Endothelial cell of umbilical vein (primary cell): ENCODE measurements at regions not wholly inside any gene's neighbourhood (a gene's known extent, or its start where the extent isn't known, plus 50 kb on each side); places are given as distances from the start of the nearest gene placed in this dataset.

ENCODE experiments used
- BruUV-seq: library from RNA; stranded (reverse); fragments of 400-500 nt; replicated peaks from 2 replicates; lab custom pipeline; 2021; lab: Mats Ljungman, UMichigan
- CTCF ChIA-PET: fragments of 300-600, 350-600 bp; sonication (Branson Sonifier 250); formaldehyde crosslinking; loops from one replicate; lab custom pipeline; 2021; ENCODE audit warnings: antibody characterized with exemption, inconsistent platforms; lab: Charles Lee
- POLR2A ChIA-PET: fragments of 300-600, 350-600 bp; sonication (Branson Sonifier 250); formaldehyde crosslinking; loops from one replicate; lab custom pipeline; 2021; ENCODE audit warnings: antibody characterized with exemption, inconsistent platforms; lab: Charles Lee
- DNase-seq: peaks from one replicate; pipeline ENCODE4 v3.0.0-alpha.2; 2011; ENCODE audit warnings: low read depth, low spot score
- FAIRE-seq: peaks from 2 replicates; lab custom pipeline; 2011; peaks lifted over from hg19 to GRCh38; lab: Jason Lieb, UNC
- H2AFZ ChIP-seq: 2 replicates; pipeline ENCODE4 v1.6.0; 2012; ENCODE audit warnings: low read depth, low read length, control low read depth, inconsistent platforms
- H3K27ac ChIP-seq: 2 replicates; pipeline ENCODE4 v1.5.1; 2011; ENCODE audit warnings: low read depth, mild to moderate bottlenecking, control low read depth, low read length, moderate library complexity; ENCODE audit not compliant: insufficient read depth
- H3K27me3 ChIP-seq, 2 experiments: 2 replicates each; pipeline versions ENCODE4 v1.6.0 to v1.6.1; 2011; ENCODE audit warnings: low read length in 2 of 2, mixed read lengths in 1 of 2; ENCODE audit not compliant: control insufficient read depth in 2 of 2, insufficient read depth in 2 of 2
- H3K36me3 ChIP-seq, 2 experiments: 2 replicates in 1 of 2; 3 replicates in 1 of 2; pipeline ENCODE4 v1.5.1; 2011; ENCODE audit warnings: low read length in 2 of 2, mild to moderate bottlenecking in 1 of 2, moderate library complexity in 1 of 2; ENCODE audit not compliant: control insufficient read depth in 2 of 2, insufficient read depth in 2 of 2; ENCODE audit errors: extremely low read depth in 1 of 2
- H3K4me1 ChIP-seq: 3 replicates; pipeline ENCODE4 v1.5.1; 2011; ENCODE audit warnings: mild to moderate bottlenecking, low read length; ENCODE audit not compliant: control insufficient read depth, insufficient read depth; ENCODE audit errors: extremely low read depth
- H3K4me2 ChIP-seq: 2 replicates; pipeline ENCODE4 v1.6.1; 2011; ENCODE audit warnings: low read length, control low read depth, mixed read lengths; ENCODE audit not compliant: insufficient read depth
- H3K4me3 ChIP-seq, 3 experiments: fragments of 200-600 bp in 1 of 3; sonication (generic), shearing (Covaris generic) in 1 of 3; replicated peaks in 1 of 3; 2 replicates each; pipeline ENCODE4 v1.5.1; 2011 to 2016; ENCODE audit warnings: control low read depth in 3 of 3, low read length in 3 of 3, mild to moderate bottlenecking in 2 of 3, inconsistent platforms in 1 of 3, low read depth in 1 of 3, moderate library complexity in 1 of 3; ENCODE audit not compliant: insufficient read depth in 1 of 3
- H3K79me2 ChIP-seq: 2 replicates; pipeline ENCODE4 v1.6.0; 2012; ENCODE audit warnings: low read length, inconsistent platforms; ENCODE audit not compliant: control insufficient read depth, insufficient read depth
- H3K9ac ChIP-seq: replicated peaks from 2 replicates; pipeline ENCODE3; 2011; ENCODE audit warnings: low read length, control low read depth; ENCODE audit not compliant: insufficient read depth; ENCODE audit errors: extremely low read depth
- H3K9me1 ChIP-seq: replicated peaks from 3 replicates; pipeline ENCODE4 v1.6.0; 2011; ENCODE audit warnings: mild to moderate bottlenecking, low read length; ENCODE audit not compliant: control insufficient read depth, insufficient read depth; ENCODE audit errors: extremely low read depth
- H3K9me3 ChIP-seq: replicated peaks from 2 replicates; pipeline ENCODE4 v1.5.1; 2012; ENCODE audit warnings: low read length, inconsistent platforms; ENCODE audit not compliant: control insufficient read depth, insufficient read depth
- H4K20me1 ChIP-seq: replicated peaks from 2 replicates; pipeline ENCODE3; 2011; ENCODE audit warnings: mild to moderate bottlenecking, low read length; ENCODE audit not compliant: control insufficient read depth, insufficient read depth; ENCODE audit errors: extremely low read depth
- CTCF ChIP-seq, 2 donors: IDR thresholded peaks; 1 replicate in 1 of 2; 2 replicates in 1 of 2; pipeline ENCODE4 v1.5.1; 2011; ENCODE audit warnings: low read length in 2 of 2, mild to moderate bottlenecking in 2 of 2, moderate library complexity in 2 of 2, control low read depth in 1 of 2, inconsistent platforms in 1 of 2, low read depth in 1 of 2; ENCODE audit not compliant: insufficient read depth in 1 of 2; ENCODE audit errors: extremely low read depth in 1 of 2
- EZH2 ChIP-seq: IDR thresholded peaks from 2 replicates; pipeline ENCODE4 v1.6.1; 2012; ENCODE audit warnings: borderline replicate concordance, low read depth, mild to moderate bottlenecking, moderate library complexity, low read length, inconsistent platforms; ENCODE audit not compliant: severe bottlenecking
- FOS ChIP-seq: IDR thresholded peaks from 2 replicates; pipeline ENCODE4 v1.6.1; 2011; ENCODE audit warnings: mild to moderate bottlenecking, low read length, moderate library complexity, borderline replicate concordance; ENCODE audit not compliant: insufficient read depth
- GATA2 ChIP-seq: IDR thresholded peaks from 2 replicates; pipeline ENCODE4 v1.7.0; 2011; ENCODE audit warnings: low read depth, mild to moderate bottlenecking, moderate library complexity, mixed read lengths, low read length; ENCODE audit not compliant: insufficient read length, insufficient read depth
- JUN ChIP-seq: IDR thresholded peaks from 2 replicates; pipeline ENCODE4 v1.6.1; 2011; ENCODE audit warnings: borderline replicate concordance, low read depth; ENCODE audit not compliant: insufficient read length, insufficient read depth
- MAX ChIP-seq: IDR thresholded peaks from 2 replicates; pipeline ENCODE4 v1.6.1; 2011; ENCODE audit not compliant: insufficient read depth, insufficient read length
- MYC ChIP-seq: IDR thresholded peaks from one replicate; pipeline ENCODE4 v1.6.1; 2011; ENCODE audit warnings: mild to moderate bottlenecking, low read depth, low read length
- POLR2A ChIP-seq: IDR thresholded peaks from 2 replicates; pipeline ENCODE4 v1.6.1; 2012; ENCODE audit warnings: low read depth, mild to moderate bottlenecking, control low read depth, low read length
- POLR2AphosphoS5 ChIP-seq: IDR thresholded peaks from 2 replicates; pipeline ENCODE4 v1.6.1; 2012; ENCODE audit warnings: low read depth, mild to moderate bottlenecking, control low read depth, low read length, moderate library complexity; ENCODE audit not compliant: insufficient read depth
- dilution Hi-C: fragments of 300-500 bp; cut with MboI; formaldehyde crosslinking; loops from one replicate; pipeline ENCODE4 v1.15.0; 2019; ENCODE audit warnings: low sequenced_read_pairs; ENCODE audit not compliant: extremely low pct_ligation_motif_present
- intact Hi-C: fragments of 100-400 bp; cut with micrococcal nuclease; formaldehyde crosslinking; loops from one replicate; pipeline ENCODE4 v1.10.0; 2022

GRCh38 chr5:97820138-97820537, 637.1 kb upstream of the RIOK2 start:
- no TSS peak for BruUV-seq
- intact Hi-C loops (no loop called here), dilution Hi-C loops (no loop called here)
- Histone ChIP-seq H3K4me2 (no peak overlapping the region), H3K27me3 (no peaks in the 10 kb centered on the region), H3K27ac (no peak overlapping the region), H3K79me2 (no peaks in the 10 kb centered on the region), H3K36me3 (no peaks in the 10 kb centered on the region), H3K9me1 (no peaks in the 10 kb centered on the region), H3K9me3 (no peaks in the 10 kb centered on the region), H3K9ac (no peak overlapping the region), H2AFZ (no peak overlapping the region), H3K4me1 (no peaks in the 10 kb centered on the region), H3K4me3 (no peak overlapping the region), H4K20me1 (no peaks in the 10 kb centered on the region)
- no peak for DNase-seq
- FAIRE-seq = no peak
- ChIA-PET POLR2A (no interaction called here), CTCF (no interaction called here)
- no peak for TF ChIP-seq MAX
- TF ChIP-seq GATA2 = no peak
- no peak for TF ChIP-seq POLR2AphosphoS5
- TF ChIP-seq FOS = no peak

GRCh38 chr5:97832645-97833296, 649.7 kb upstream of the RIOK2 start:
- no peaks in the 10 kb centered on the region for H3K9me1 ChIP-seq
- no peak for DNase-seq
- no peak for FAIRE-seq
- H3K9ac ChIP-seq = no peak overlapping the region
- peaks cover 9% of the 10 kb centered on the region for H3K4me1 ChIP-seq
- ChIA-PET POLR2A (no interaction called here), CTCF (no interaction called here)
- H3K4me2 ChIP-seq = no peak overlapping the region
- H3K79me2 ChIP-seq = no peaks in the 10 kb centered on the region
- TF ChIP-seq EZH2 (no peak), FOS (no peak), GATA2 (no peak), JUN (no peak), MYC (no peak), POLR2A (no peak), POLR2AphosphoS5 (no peak), CTCF (IDR thresholded peaks at IDR 0.05; ENCODE audit: extremely low read depth in 1 of 2, insufficient read depth in 1 of 2, low read depth in 1 of 2, low read length in 2 of 2) (no peak), MAX (no peak)
- no peaks in the 10 kb centered on the region for H4K20me1 ChIP-seq
- H3K9me3 ChIP-seq = no peaks in the 10 kb centered on the region
- no peak overlapping the region for H2AFZ ChIP-seq
- H3K27me3 ChIP-seq = no peaks in the 10 kb centered on the region
- no peak overlapping the region for H3K4me3 ChIP-seq
- dilution Hi-C loops (no loop called here), intact Hi-C loops (no loop called here)
- no TSS peak for BruUV-seq
- H3K27ac ChIP-seq = no peak overlapping the region
- H3K36me3 ChIP-seq = no peaks in the 10 kb centered on the region
